ENCODE measurements at regions not wholly inside any gene's neighbourhood (a gene's known extent, or its start where the extent isn't known, plus 50 kb on each side); places are given as distances from the start of the nearest gene placed in this dataset.

- Mint-ChIP-seq H3K27me3 (no peaks in the 10 kb centered on the region), H3K36me3 (no peaks in the 10 kb centered on the region), H3K27ac (no peak overlapping the region), H3K9me3 (peaks cover 11% of the 10 kb centered on the region), H3K4me3 (no peak overlapping the region), H3K4me1 (ENCODE audit: low read depth in 2 of 2) (no peaks in the 10 kb centered on the region)
- DNase-seq (ENCODE audit: low spot score) (no peak), ATAC-seq (no peak)
These were observed 121.1 kb downstream of the HGF start for GRCh38 chr7:81648716-81649115.

GRCh38 chr7:81645435-81645834 lies 124.4 kb downstream of the HGF start:
- no peak for ATAC-seq
- H3K9me3 Mint-ChIP-seq: peaks cover 13% of the 10 kb centered on the region
- no peaks in the 10 kb centered on the region for H3K27me3 Mint-ChIP-seq
- no peak overlapping the region for H3K27ac Mint-ChIP-seq
- DNase-seq (ENCODE audit: low spot score): no peak
- H3K4me3 Mint-ChIP-seq: no peak overlapping the region
- no peaks in the 10 kb centered on the region for H3K36me3 Mint-ChIP-seq
- H3K4me1 Mint-ChIP-seq (ENCODE audit: low read depth in 2 of 2): no peaks in the 10 kb centered on the region

- Mint-ChIP-seq H3K36me3 (peaks cover 8% of the 10 kb centered on the region), H3K4me3 (no peak overlapping the region), H3K9me3 (peaks cover 18% of the 10 kb centered on the region), H3K4me1 (ENCODE audit: low read depth in 2 of 2) (no peaks in the 10 kb centered on the region), H3K27me3 (no peaks in the 10 kb centered on the region), H3K27ac (no peak overlapping the region)
- no peak for ATAC-seq
- DNase-seq (ENCODE audit: low spot score): no peak
These were observed 128.0 kb downstream of the HGF start for GRCh38 chr7:81641873-81642272.

GRCh38 chr7:81638198-81638597 lies 131.6 kb downstream of the HGF start:
- ATAC-seq (no peak), DNase-seq (ENCODE audit: low spot score) (no peak)
- Mint-ChIP-seq H3K9me3 (peaks cover 13% of the 10 kb centered on the region), H3K27ac (no peak overlapping the region), H3K27me3 (no peaks in the 10 kb centered on the region), H3K36me3 (peaks cover 8% of the 10 kb centered on the region), H3K4me1 (ENCODE audit: low read depth in 2 of 2) (no peaks in the 10 kb centered on the region), H3K4me3 (no peak overlapping the region)

- H3K4me3 Mint-ChIP-seq: no peak overlapping the region
- no peaks in the 10 kb centered on the region for H3K27me3 Mint-ChIP-seq
- H3K27ac Mint-ChIP-seq: no peak overlapping the region
- ATAC-seq: no peak
- no peak for DNase-seq (ENCODE audit: low spot score)
- H3K4me1 Mint-ChIP-seq (ENCODE audit: low read depth in 2 of 2): no peaks in the 10 kb centered on the region
- H3K9me3 Mint-ChIP-seq: peaks cover 13% of the 10 kb centered on the region
- peaks cover 8% of the 10 kb centered on the region for H3K36me3 Mint-ChIP-seq
These were observed 132.3 kb downstream of the HGF start for GRCh38 chr7:81637534-81637933.

- Mint-ChIP-seq H3K4me3 (no peak overlapping the region), H3K36me3 (no peaks in the 10 kb centered on the region), H3K27ac (no peak overlapping the region), H3K9me3 (peaks cover 4% of the 10 kb centered on the region), H3K4me1 (ENCODE audit: low read depth in 2 of 2) (no peaks in the 10 kb centered on the region), H3K27me3 (no peaks in the 10 kb centered on the region)
- DNase-seq (ENCODE audit: low spot score): no peak
- ATAC-seq: no peak
These were observed 137.4 kb downstream of the HGF start for GRCh38 chr7:81632418-81632817.

GRCh38 chr7:81630600-81630999 lies 139.2 kb downstream of the HGF start:
- DNase-seq (ENCODE audit: low spot score) (no peak), ATAC-seq (no peak)
- Mint-ChIP-seq H3K4me3 (no peak overlapping the region), H3K27me3 (no peaks in the 10 kb centered on the region), H3K27ac (no peak overlapping the region), H3K36me3 (no peaks in the 10 kb centered on the region), H3K4me1 (ENCODE audit: low read depth in 2 of 2) (no peaks in the 10 kb centered on the region), H3K9me3 (peaks cover 4% of the 10 kb centered on the region)

GRCh38 chr7:81629702-81630101 lies 140.1 kb downstream of the HGF start:
- Mint-ChIP-seq H3K4me3 (no peak overlapping the region), H3K27me3 (no peaks in the 10 kb centered on the region), H3K4me1 (ENCODE audit: low read depth in 2 of 2) (no peaks in the 10 kb centered on the region), H3K36me3 (no peaks in the 10 kb centered on the region), H3K9me3 (peaks cover 4% of the 10 kb centered on the region), H3K27ac (no peak overlapping the region)
- ATAC-seq (no peak), DNase-seq (ENCODE audit: low spot score) (no peak)

GRCh38 chr7:81628951-81629350 lies 140.9 kb downstream of the HGF start:
- no peak for DNase-seq (ENCODE audit: low spot score)
- H3K36me3 Mint-ChIP-seq: peaks cover 3% of the 10 kb centered on the region
- peaks cover 5% of the 10 kb centered on the region for H3K9me3 Mint-ChIP-seq
- no peak overlapping the region for H3K4me3 Mint-ChIP-seq
- H3K27me3 Mint-ChIP-seq: no peaks in the 10 kb centered on the region
- no peaks in the 10 kb centered on the region for H3K4me1 Mint-ChIP-seq (ENCODE audit: low read depth in 2 of 2)
- ATAC-seq: no peak
- no peak overlapping the region for H3K27ac Mint-ChIP-seq

- peaks cover 4% of the 10 kb centered on the region for H3K36me3 Mint-ChIP-seq
- H3K27me3 Mint-ChIP-seq: no peaks in the 10 kb centered on the region
- no peaks in the 10 kb centered on the region for H3K4me1 Mint-ChIP-seq (ENCODE audit: low read depth in 2 of 2)
- ATAC-seq: no peak
- no peak for DNase-seq (ENCODE audit: low spot score)
- peaks cover 6% of the 10 kb centered on the region for H3K9me3 Mint-ChIP-seq
- H3K27ac Mint-ChIP-seq: no peak overlapping the region
- no peak overlapping the region for H3K4me3 Mint-ChIP-seq
These were observed 142.1 kb downstream of the HGF start for GRCh38 chr7:81627536-81628287.

GRCh38 chr7:81626008-81626407 lies 143.8 kb downstream of the HGF start:
- ATAC-seq: no peak
- Mint-ChIP-seq H3K4me3 (no peak overlapping the region), H3K27me3 (no peaks in the 10 kb centered on the region), H3K9me3 (peaks cover 2% of the 10 kb centered on the region), H3K27ac (no peak overlapping the region), H3K36me3 (peaks cover 4% of the 10 kb centered on the region), H3K4me1 (ENCODE audit: low read depth in 2 of 2) (no peaks in the 10 kb centered on the region)
- no peak for DNase-seq (ENCODE audit: low spot score)

GRCh38 chr7:81624650-81625631 lies 144.9 kb downstream of the HGF start:
- Mint-ChIP-seq H3K27me3 (no peaks in the 10 kb centered on the region), H3K9me3 (peaks cover 2% of the 10 kb centered on the region), H3K27ac (no peak overlapping the region), H3K4me1 (ENCODE audit: low read depth in 2 of 2) (no peaks in the 10 kb centered on the region), H3K36me3 (peaks cover 4% of the 10 kb centered on the region), H3K4me3 (no peak overlapping the region)
- DNase-seq (ENCODE audit: low spot score) (no peak), ATAC-seq (no peak)

- Mint-ChIP-seq H3K4me3 (no peak overlapping the region), H3K36me3 (peaks cover 4% of the 10 kb centered on the region), H3K4me1 (ENCODE audit: low read depth in 2 of 2) (no peaks in the 10 kb centered on the region), H3K27ac (no peak overlapping the region), H3K27me3 (no peaks in the 10 kb centered on the region), H3K9me3 (peaks cover 5% of the 10 kb centered on the region)
- no peak for ATAC-seq
- no peak for DNase-seq (ENCODE audit: low spot score)
These were observed 145.7 kb downstream of the HGF start for GRCh38 chr7:81624021-81624592.
